K562 (cell line): ENCODE measurements at regions not wholly inside any gene's neighbourhood (a gene's known extent, or its start where the extent isn't known, plus 50 kb on each side); places are given as distances from the start of the nearest gene placed in this dataset.

Experiments used
- ATAC-seq: fragments of 200-7000 bp; cut with Tn5 transposase; 3 replicates; pipeline ENCODE4 v1.9.1; 2020; ENCODE audit warnings: moderate library complexity
- BruUV-seq: library from RNA; stranded (reverse); fragments of 400-500 nt; replicated peaks from 2 replicates; lab custom pipeline; 2021; lab: Mats Ljungman, UMichigan
- CTCF ChIA-PET: fragments of 300-600 bp; formaldehyde crosslinking; extraction: SDS; loops from one replicate; lab custom pipeline; 2021; ENCODE audit warnings: low intra/inter-chr PET ratio; lab: Yijun Ruan, JAX
- POLR2A ChIA-PET: fragments of 300-600, 350-650 bp; sonication (Branson Sonifier 250); formaldehyde crosslinking; extraction: SDS; loops from one replicate; lab custom pipeline; 2021; ENCODE audit warnings: antibody characterized with exemption, inconsistent platforms; lab: Yijun Ruan, JAX
- DNase-seq, 4 experiments: peaks; one replicate each; pipeline versions ENCODE4 v3.0.0 to v3.0.0-alpha.2; 2011 to 2018; ENCODE audit warnings: low spot score in 3 of 4, mixed read lengths in 3 of 4; ENCODE audit errors: extremely low read depth in 1 of 4
- FAIRE-seq: peaks from 2 replicates; lab custom pipeline; 2011; peaks lifted over from hg19 to GRCh38; lab: Jason Lieb, UNC
- H2AFZ ChIP-seq: 2 replicates; pipeline ENCODE4 v1.6.0; 2011; ENCODE audit warnings: low read depth, low read length, control low read depth, inconsistent platforms
- H3K27ac ChIP-seq: fragments of 200-600 bp; 3 replicates; pipeline ENCODE4 v1.8.0; 2011; ENCODE audit warnings: low read depth, mild to moderate bottlenecking, control low read depth, inconsistent platforms, low read length, moderate library complexity, mixed read lengths; ENCODE audit errors: extremely low read depth
- H3K27me3 ChIP-seq, 2 experiments: fragments of 300-600 bp in 1 of 2; 2 replicates in 1 of 2; 3 replicates in 1 of 2; pipeline versions ENCODE4 v1.6.0 to v1.8.0; 2011; ENCODE audit warnings: inconsistent platforms in 2 of 2, low read length in 2 of 2, mild to moderate bottlenecking in 1 of 2, mixed read lengths in 1 of 2, moderate library complexity in 1 of 2; ENCODE audit not compliant: control insufficient read depth in 2 of 2, insufficient read depth in 2 of 2
- H3K36me3 ChIP-seq: fragments of 300-600 bp; 3 replicates; pipeline ENCODE4 v1.8.0; 2011; ENCODE audit warnings: mild to moderate bottlenecking, low read length, inconsistent platforms; ENCODE audit not compliant: control insufficient read depth, insufficient read depth
- H3K4me1 ChIP-seq, 2 experiments: fragments of 200-600 bp in 1 of 2; replicated peaks in 1 of 2; 2 replicates in 1 of 2; 3 replicates in 1 of 2; pipeline versions ENCODE4 v1.5.1 to v1.8.0; 2011; ENCODE audit warnings: inconsistent platforms in 2 of 2, low read length in 2 of 2, mild to moderate bottlenecking in 1 of 2, mixed read lengths in 1 of 2, moderate library complexity in 1 of 2; ENCODE audit not compliant: control insufficient read depth in 2 of 2, insufficient read depth in 2 of 2
- H3K4me2 ChIP-seq: 2 replicates; pipeline ENCODE4 v1.6.1; 2011; ENCODE audit warnings: low read length, control low read depth, inconsistent platforms, mixed read lengths; ENCODE audit not compliant: insufficient read depth
- H3K4me3 ChIP-seq: fragments of 200-600 bp; sonication (generic), shearing (Covaris generic); 2 replicates; pipeline ENCODE4 v1.5.1; 2016; ENCODE audit warnings: control low read depth, inconsistent platforms
- H3K79me2 ChIP-seq: fragments of 200-600 bp; 3 replicates; pipeline ENCODE4 v1.8.0; 2011; ENCODE audit warnings: low read length, inconsistent platforms; ENCODE audit not compliant: control insufficient read depth, insufficient read depth
- H3K9ac ChIP-seq, 2 experiments: 2 replicates each; pipeline versions ENCODE4 v1.6.0 to v1.6.1; 2011; ENCODE audit warnings: low read depth in 2 of 2, low read length in 2 of 2, control low read depth in 1 of 2, inconsistent platforms in 1 of 2, mild to moderate bottlenecking in 1 of 2, mixed read lengths in 1 of 2; ENCODE audit not compliant: insufficient read depth in 1 of 2
- H3K9me1 ChIP-seq: one replicate; pipeline ENCODE4 v1.6.0; 2011; ENCODE audit warnings: inconsistent platforms, mild to moderate bottlenecking, low read length, moderate library complexity; ENCODE audit not compliant: control insufficient read depth, insufficient read depth
- H3K9me3 ChIP-seq: replicated peaks from 2 replicates; pipeline ENCODE4 v1.5.1; 2011; ENCODE audit warnings: low read depth, low read length, inconsistent platforms; ENCODE audit not compliant: control insufficient read depth, insufficient read depth
- H4K20me1 ChIP-seq: replicated peaks from 2 replicates; pipeline ENCODE4 v1.6.1; 2011; ENCODE audit warnings: low read length, inconsistent platforms, mixed read lengths; ENCODE audit not compliant: control insufficient read depth, insufficient read depth
- KLF1 ChIP-seq: fragments of 450-650 bp; IDR thresholded peaks from 2 replicates; pipeline ENCODE4 v1.6.1; 2016; ENCODE audit warnings: missing genetic modification characterization, missing compliant biosample characterization
- SREBF2 ChIP-seq: sonication (generic); formaldehyde crosslinking; IDR thresholded peaks from 2 replicates; pipeline ENCODE4 v1.4.0; 2020; ENCODE audit warnings: mild to moderate bottlenecking, missing genetic modification reagents
- ZNF134 ChIP-seq: fragments of 250-450 bp; sonication (Bioruptor Pico); conservative IDR thresholded peaks from 2 replicates; pipeline ENCODE4 v1.4.0; 2020
- ZNF140 ChIP-seq: fragments of 250-450 bp; sonication (Bioruptor Pico); IDR thresholded peaks from 2 replicates; pipeline ENCODE4 v1.8.0; 2021; ENCODE audit warnings: moderate library complexity, mild to moderate bottlenecking, inconsistent platforms
- WGBS: fragments of 100-300 bp; shearing (Covaris generic); methylation state at CpG from one replicate; pipeline ENCODE4 v1.1.6; 2016; ENCODE audit warnings: low coverage, mixed read lengths; ENCODE audit not compliant: insufficient coverage; ENCODE audit errors: missing lambda C conversion rate; 5-methylcytosine and 5-hydroxymethylcytosine counted together
- in situ Hi-C: fragments of 300-500 bp; cut with MboI; formaldehyde crosslinking; loops from 4 replicates; pipeline ENCODE4 v1.15.0; 2018; ENCODE audit warnings: inconsistent platforms, mixed read lengths
- intact Hi-C: fragments of 100-400 bp; cut with micrococcal nuclease; formaldehyde crosslinking; loops from 2 replicates; pipeline ENCODE4 v1.14.2; 2022
- TF ChIP-seq, protein P1 (sequence below): fragments of 450-650 bp; IDR thresholded peaks from 2 replicates; pipeline ENCODE4 v1.6.1; 2017; ENCODE audit warnings: antibody characterized with exemption, mild to moderate bottlenecking
- TF ChIP-seq, protein P2 (sequence below): sonication (generic); formaldehyde crosslinking; IDR thresholded peaks from 2 replicates; pipeline ENCODE4 v1.8.0; 2023; ENCODE audit warnings: mild to moderate bottlenecking, missing genetic modification reagents

DNA sequence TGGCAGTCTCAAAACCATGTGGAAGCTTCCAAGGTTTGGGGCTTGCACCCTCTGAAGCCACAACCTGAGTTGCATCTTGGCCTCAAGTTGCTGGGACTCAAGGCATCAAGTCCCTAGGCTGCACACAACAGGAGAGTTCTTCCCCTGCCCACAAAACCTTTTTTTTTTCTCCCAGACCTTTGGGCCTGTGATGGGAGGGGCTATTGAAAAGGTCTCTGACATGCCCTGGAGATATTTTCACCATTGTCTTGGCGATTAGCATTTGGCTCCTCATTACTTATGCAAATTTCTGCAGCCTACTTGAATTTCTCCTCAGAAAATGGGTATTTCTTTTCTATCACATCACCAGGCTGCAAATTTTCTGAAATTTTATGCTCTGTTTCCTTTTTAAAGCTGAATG lies 349.5 kb upstream of the EDA2R start:
- no peaks in the 10 kb centered on the region for H3K9me1 ChIP-seq
- DNase-seq, result no peak
- no peak for FAIRE-seq
- no peaks in the 10 kb centered on the region for H4K20me1 ChIP-seq
- H3K27me3 ChIP-seq, result no peaks in the 10 kb centered on the region
- CTCF ChIA-PET, result no interaction called here
- intact Hi-C loops, result no loop called here
- TF ChIP-seq ZNF140 (CRISPR knock-in tag) (no peak), KLF1 (tag) (no peak), SREBF2 (CRISPR knock-in tag) (no peak), ZNF134 (CRISPR knock-in tag) (no peak)
- TF ChIP-seq, protein P1, sequence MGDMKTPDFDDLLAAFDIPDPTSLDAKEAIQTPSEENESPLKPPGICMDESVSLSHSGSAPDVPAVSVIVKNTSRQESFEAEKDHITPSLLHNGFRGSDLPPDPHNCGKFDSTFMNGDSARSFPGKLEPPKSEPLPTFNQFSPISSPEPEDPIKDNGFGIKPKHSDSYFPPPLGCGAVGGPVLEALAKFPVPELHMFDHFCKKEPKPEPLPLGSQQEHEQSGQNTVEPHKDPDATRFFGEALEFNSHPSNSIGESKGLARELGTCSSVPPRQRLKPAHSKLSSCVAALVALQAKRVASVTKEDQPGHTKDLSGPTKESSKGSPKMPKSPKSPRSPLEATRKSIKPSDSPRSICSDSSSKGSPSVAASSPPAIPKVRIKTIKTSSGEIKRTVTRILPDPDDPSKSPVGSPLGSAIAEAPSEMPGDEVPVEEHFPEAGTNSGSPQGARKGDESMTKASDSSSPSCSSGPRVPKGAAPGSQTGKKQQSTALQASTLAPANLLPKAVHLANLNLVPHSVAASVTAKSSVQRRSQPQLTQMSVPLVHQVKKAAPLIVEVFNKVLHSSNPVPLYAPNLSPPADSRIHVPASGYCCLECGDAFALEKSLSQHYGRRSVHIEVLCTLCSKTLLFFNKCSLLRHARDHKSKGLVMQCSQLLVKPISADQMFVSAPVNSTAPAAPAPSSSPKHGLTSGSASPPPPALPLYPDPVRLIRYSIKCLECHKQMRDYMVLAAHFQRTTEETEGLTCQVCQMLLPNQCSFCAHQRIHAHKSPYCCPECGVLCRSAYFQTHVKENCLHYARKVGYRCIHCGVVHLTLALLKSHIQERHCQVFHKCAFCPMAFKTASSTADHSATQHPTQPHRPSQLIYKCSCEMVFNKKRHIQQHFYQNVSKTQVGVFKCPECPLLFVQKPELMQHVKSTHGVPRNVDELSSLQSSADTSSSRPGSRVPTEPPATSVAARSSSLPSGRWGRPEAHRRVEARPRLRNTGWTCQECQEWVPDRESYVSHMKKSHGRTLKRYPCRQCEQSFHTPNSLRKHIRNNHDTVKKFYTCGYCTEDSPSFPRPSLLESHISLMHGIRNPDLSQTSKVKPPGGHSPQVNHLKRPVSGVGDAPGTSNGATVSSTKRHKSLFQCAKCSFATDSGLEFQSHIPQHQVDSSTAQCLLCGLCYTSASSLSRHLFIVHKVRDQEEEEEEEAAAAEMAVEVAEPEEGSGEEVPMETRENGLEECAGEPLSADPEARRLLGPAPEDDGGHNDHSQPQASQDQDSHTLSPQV, result no peak
- TF ChIP-seq, protein P2, sequence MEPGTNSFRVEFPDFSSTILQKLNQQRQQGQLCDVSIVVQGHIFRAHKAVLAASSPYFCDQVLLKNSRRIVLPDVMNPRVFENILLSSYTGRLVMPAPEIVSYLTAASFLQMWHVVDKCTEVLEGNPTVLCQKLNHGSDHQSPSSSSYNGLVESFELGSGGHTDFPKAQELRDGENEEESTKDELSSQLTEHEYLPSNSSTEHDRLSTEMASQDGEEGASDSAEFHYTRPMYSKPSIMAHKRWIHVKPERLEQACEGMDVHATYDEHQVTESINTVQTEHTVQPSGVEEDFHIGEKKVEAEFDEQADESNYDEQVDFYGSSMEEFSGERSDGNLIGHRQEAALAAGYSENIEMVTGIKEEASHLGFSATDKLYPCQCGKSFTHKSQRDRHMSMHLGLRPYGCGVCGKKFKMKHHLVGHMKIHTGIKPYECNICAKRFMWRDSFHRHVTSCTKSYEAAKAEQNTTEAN (CRISPR knock-in tag), result no peak
- no peaks in the 10 kb centered on the region for H3K79me2 ChIP-seq
- BruUV-seq, result no TSS peak
- H3K4me3 ChIP-seq, result no peak overlapping the region
- H3K9ac ChIP-seq, result no peak overlapping the region
- H3K9me3 ChIP-seq, result no peaks in the 10 kb centered on the region
- 0% methylated on average over 1 of the region's 1 CpG for WGBS
- no peaks in the 10 kb centered on the region for H3K36me3 ChIP-seq
- H3K4me1 ChIP-seq, result no peaks in the 10 kb centered on the region
- H3K4me2 ChIP-seq, result no peak overlapping the region
- no peak overlapping the region for H3K27ac ChIP-seq
- in situ Hi-C loops, result no loop called here
- ATAC-seq, result no peak
- POLR2A ChIA-PET, result no interaction called here
- H2AFZ ChIP-seq, result no peak overlapping the region
